GM12892 (cell line): ENCODE measurements at regions not wholly inside any gene's neighbourhood (a gene's known extent, or its start where the extent isn't known, plus 50 kb on each side); places are given as distances from the start of the nearest gene placed in this dataset.

Experiments used
- POLR2A ChIP-seq: IDR thresholded peaks from 2 replicates; pipeline ENCODE4 v1.6.1; 2011; ENCODE audit warnings: low read depth, low read length, control low read depth
- POLR2AphosphoS5 ChIP-seq: IDR thresholded peaks from 2 replicates; pipeline ENCODE4 v1.6.1; 2011; ENCODE audit warnings: low read depth, low read length, control low read depth
- TAF1 ChIP-seq: IDR thresholded peaks from 2 replicates; pipeline ENCODE4 v1.6.1; 2011; ENCODE audit warnings: low read depth, mild to moderate bottlenecking, control low read depth, low read length, borderline replicate concordance

DNA sequence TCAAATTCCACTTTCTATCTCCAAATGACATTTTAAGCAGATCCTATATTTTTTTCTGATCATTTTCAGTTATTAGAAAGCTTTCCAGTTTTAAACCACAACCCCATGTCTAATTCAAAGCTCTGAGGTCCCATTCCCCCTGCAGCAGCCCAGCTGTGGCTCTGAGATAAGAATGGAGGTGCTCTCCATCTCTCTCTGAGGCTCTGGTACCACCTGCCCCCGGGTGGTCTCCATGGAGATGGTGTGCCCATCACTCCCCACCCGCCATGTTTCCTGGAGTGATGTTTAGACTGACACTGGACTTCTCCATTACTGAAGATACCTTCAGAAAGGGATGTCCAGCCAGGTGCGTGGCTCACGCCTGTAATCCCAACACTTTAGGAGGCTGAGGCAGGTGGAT, 68.1 kb upstream of the SEC14L1 start:
- no peak for TF ChIP-seq POLR2A
- no peak for TF ChIP-seq POLR2AphosphoS5
- no peak for TF ChIP-seq TAF1
